Sigmoid colon (tissue), 3 donors: ENCODE measurements at regions not wholly inside any gene's neighbourhood (a gene's known extent, or its start where the extent isn't known, plus 50 kb on each side); places are given as distances from the start of the nearest gene placed in this dataset.

Experiments
- CTCF ChIP-seq, 4 experiments: fragments of 450-650 bp in 3 of 4; fragments of 200-600 bp in 1 of 4; IDR thresholded peaks; one replicate each; pipeline ENCODE4 v1.5.1; 2016 to 2019; ENCODE audit warnings: antibody characterized with exemption in 4 of 4, mild to moderate bottlenecking in 3 of 4, moderate library complexity in 2 of 4
- POLR2A ChIP-seq, 2 donors: fragments of 450-650 bp; IDR thresholded peaks; one replicate each; pipeline ENCODE4 v1.6.1; 2016; ENCODE audit warnings: antibody characterized with exemption in 2 of 2, mild to moderate bottlenecking in 2 of 2, moderate library complexity in 2 of 2

GRCh38 chr9:89991204-89991790 is 386.5 kb downstream of the GADD45G start:
- no peak for TF ChIP-seq CTCF (IDR thresholded peaks at IDR 0.05)
- no peak for TF ChIP-seq POLR2A (IDR thresholded peaks at IDR 0.05)
